Neutrophil (primary cell): ENCODE measurements at regions not wholly inside any gene's neighbourhood (a gene's known extent, or its start where the extent isn't known, plus 50 kb on each side); places are given as distances from the start of the nearest gene placed in this dataset.
"Not testable (repeated sequence)": the region's sequence is repeated elsewhere in the genome, so short reads cannot be mapped to it uniquely, and the experiment has no call there.

Source experiments
- H3K27ac ChIP-seq: fragments of 200-600 bp; sonication (generic); 2 replicates; pipeline ENCODE4 v1.5.1; 2016; ENCODE audit warnings: mild to moderate bottlenecking, moderate library complexity
- H3K27me3 ChIP-seq: fragments of 200-600 bp; sonication (generic); 2 replicates; pipeline ENCODE4 v1.6.0; 2016; ENCODE audit warnings: mild to moderate bottlenecking
- H3K36me3 ChIP-seq: fragments of 200-600 bp; sonication (generic); 2 replicates; pipeline ENCODE4 v1.5.1; 2017
- H3K4me1 ChIP-seq, 2 experiments: fragments of 200-600 bp in 1 of 2; sonication (generic) in 1 of 2; 1 replicate in 1 of 2; 2 replicates in 1 of 2; pipeline versions ENCODE4 v1.5.1 to v1.6.1; 2013 to 2016; ENCODE audit warnings: low read depth in 1 of 2, low read length in 1 of 2, mild to moderate bottlenecking in 1 of 2, moderate library complexity in 1 of 2; ENCODE audit not compliant: control insufficient read depth in 1 of 2, insufficient read depth in 1 of 2
- H3K4me3 ChIP-seq, 2 experiments: fragments of 200-600 bp in 1 of 2; sonication (generic) in 1 of 2; 1 replicate in 1 of 2; 2 replicates in 1 of 2; pipeline ENCODE4 v1.5.1; 2013 to 2016; ENCODE audit warnings: low read depth in 1 of 2, low read length in 1 of 2, mild to moderate bottlenecking in 1 of 2, moderate library complexity in 1 of 2
- H3K9me3 ChIP-seq: fragments of 200-600 bp; sonication (generic); 2 replicates; pipeline ENCODE4 v1.5.1; 2016

DNA sequence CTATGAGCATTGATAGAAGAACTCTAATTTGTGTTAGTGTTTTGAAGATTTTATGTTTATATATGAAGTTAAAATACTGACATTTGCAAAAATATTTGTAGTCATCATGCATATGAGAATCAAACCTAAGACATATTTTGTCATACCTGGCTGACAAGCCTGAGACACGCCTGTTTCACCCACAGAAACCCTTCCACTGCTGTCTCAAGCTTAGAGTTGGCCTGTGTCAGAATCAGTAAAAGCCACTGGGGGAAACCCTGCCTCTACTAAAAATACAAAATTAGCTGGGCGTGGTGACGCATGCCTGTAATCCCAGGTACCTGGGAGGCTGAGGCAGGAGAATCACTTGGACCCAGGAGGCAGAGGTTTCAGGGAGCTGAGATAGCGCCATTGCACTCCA is 218.0 kb upstream of the C1QTNF3 start:
- not testable (repeated sequence) for H3K27me3 ChIP-seq, H3K4me1 ChIP-seq, H3K4me3 ChIP-seq, H3K27ac ChIP-seq, H3K9me3 ChIP-seq, H3K36me3 ChIP-seq

DNA sequence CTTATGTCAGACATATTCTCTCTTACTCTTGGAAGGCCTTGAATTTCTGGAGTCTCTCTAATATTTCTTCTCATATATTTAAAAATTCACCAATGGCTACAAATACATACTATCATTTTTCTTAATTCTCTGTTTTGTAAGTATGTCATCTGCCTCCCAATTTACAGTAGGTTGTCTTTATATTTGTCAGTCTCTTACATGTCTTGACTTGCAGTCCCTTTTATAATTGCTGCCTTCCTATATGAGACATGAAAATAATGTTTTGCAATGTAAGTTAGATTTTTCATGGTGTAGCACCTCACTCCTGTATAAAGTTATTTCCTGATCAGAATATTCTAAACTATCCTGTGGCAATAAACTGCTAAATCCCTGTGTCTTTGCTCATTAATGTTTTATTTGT is 223.1 kb upstream of the C1QTNF3 start:
- H3K36me3 ChIP-seq, H3K4me3 ChIP-seq, H3K9me3 ChIP-seq, H3K4me1 ChIP-seq, H3K27ac ChIP-seq, H3K27me3 ChIP-seq: not testable (repeated sequence)

DNA sequence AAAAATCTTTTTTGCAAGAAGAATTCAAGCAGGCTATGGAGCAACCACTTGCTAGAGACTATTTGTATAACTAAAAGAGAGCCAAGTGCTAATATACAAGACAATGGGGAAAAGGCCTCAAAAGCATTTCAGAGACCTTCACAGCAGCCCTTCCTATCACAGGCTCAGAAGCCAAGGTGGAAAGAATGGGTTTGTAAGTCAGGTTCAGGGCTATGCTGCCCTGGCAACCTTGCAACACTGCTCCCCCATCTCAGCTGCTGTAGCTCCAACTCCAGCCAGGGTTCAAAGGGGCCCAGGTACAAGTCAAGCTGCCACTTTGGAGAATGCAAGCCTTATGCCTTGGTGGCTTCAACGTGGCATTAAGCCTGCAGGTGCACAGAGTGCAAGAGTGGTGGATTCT is 253.7 kb upstream of the C1QTNF3 start:
- H3K4me1 ChIP-seq, H3K27ac ChIP-seq, H3K27me3 ChIP-seq, H3K9me3 ChIP-seq, H3K36me3 ChIP-seq, H3K4me3 ChIP-seq: not testable (repeated sequence)

DNA sequence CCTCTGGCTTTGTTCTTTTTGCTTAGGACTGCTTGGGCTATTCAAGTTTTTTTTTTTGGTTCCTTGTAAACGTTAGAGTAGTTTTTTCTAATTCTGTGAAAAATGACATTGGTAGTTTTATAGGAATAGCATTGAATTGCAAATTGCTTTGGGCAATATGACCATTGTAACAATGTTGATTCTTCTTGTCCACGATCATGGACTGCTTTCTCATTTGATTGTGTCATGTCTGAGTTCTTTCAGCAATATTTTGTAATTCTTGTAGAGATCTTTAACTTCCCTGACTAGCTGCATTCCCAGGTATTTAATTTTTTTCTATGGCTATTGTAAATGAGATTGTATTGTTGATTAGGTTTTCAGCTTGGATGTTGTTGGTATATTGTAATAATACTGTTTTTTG is 286.2 kb upstream of the C1QTNF3 start:
- not testable (repeated sequence) for H3K27me3 ChIP-seq, H3K9me3 ChIP-seq, H3K4me3 ChIP-seq, H3K4me1 ChIP-seq, H3K27ac ChIP-seq, H3K36me3 ChIP-seq

DNA sequence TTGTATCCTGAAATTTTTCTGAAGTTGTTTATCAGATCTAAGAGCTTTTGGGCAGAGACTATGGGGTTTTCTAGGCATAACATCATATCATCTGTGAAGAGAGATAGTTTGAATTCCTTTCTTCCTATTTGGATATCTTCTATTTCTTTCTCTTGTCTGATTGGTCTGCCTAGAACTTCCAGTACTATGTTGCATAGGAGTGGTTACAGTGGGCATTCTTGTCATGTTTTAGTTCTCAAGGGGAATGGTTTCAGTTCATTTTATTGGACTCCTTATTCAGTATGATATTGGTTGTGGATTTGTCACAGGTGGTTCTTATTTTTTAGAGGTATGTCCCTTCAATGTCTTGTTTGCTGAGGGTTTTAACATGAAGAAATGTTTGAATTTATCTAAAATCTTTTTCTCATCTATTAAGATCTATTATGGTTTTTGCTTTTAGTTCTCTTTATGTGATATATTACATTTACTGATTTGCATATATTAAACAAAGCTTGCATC is 286.6 kb upstream of the C1QTNF3 start:
- not testable (repeated sequence) for H3K27ac ChIP-seq, H3K4me1 ChIP-seq, H3K27me3 ChIP-seq, H3K9me3 ChIP-seq, H3K36me3 ChIP-seq, H3K4me3 ChIP-seq

DNA sequence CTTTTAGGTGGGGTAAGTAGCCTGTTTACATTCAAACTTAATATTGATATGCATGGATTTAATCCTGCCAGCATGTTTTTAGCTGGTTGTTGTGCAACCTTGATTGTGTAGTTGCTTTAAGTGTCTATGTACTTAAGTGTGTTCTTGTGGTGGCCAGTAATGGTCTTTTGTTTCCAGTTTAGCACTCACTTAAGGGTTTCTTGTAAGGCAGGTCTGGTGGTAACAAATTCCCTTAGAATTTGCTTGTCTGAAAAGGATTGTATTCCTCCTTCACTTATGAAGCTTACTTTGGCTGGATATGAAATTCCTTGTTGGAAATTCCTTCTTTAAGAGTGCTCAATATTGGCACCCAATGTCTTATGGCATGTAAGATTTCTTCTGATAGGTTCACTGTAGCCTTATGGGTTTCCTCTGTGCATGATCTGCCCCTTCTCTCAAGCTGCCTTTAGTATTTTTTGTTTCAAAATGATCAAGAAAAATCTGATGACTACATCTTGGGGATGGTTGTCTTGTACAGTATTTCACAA is 289.0 kb upstream of the C1QTNF3 start:
- H3K4me3 ChIP-seq, H3K36me3 ChIP-seq, H3K9me3 ChIP-seq: not testable (repeated sequence)

DNA sequence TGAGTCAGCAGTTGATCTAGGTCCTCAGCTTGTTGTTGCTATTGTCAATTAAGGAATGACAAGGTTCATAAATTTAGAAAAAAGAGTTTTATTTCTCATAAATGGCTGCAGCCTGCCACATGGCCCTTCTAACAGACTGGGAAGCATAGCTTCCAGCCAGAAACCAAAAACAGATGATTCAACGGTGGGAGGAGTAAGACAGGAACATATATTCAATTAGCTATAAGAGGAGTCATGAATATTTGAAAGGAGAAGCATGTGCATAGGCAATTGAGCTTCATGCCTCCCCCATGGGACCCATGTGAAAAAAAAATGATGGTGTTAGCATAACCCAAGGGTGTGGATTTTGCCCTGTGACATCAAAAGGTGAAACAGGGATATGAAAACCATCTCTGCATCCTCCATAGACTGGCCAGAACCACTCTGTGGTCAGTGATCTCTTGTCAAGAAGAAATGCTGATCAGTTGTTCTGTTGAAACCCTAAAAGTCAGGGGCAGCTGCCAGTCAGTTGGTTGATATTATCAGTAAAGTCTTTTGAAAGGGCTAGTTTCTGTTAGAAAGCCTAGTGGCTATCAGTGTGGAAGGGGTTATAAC is 296.5 kb upstream of the C1QTNF3 start:
- not testable (repeated sequence) for H3K4me1 ChIP-seq, H3K27ac ChIP-seq, H3K9me3 ChIP-seq, H3K27me3 ChIP-seq, H3K4me3 ChIP-seq, H3K36me3 ChIP-seq

More for the DNA sequence above, 289.0 kb upstream of the C1QTNF3 start:
- H3K4me1 ChIP-seq, H3K27ac ChIP-seq, H3K27me3 ChIP-seq: not testable (repeated sequence)

DNA sequence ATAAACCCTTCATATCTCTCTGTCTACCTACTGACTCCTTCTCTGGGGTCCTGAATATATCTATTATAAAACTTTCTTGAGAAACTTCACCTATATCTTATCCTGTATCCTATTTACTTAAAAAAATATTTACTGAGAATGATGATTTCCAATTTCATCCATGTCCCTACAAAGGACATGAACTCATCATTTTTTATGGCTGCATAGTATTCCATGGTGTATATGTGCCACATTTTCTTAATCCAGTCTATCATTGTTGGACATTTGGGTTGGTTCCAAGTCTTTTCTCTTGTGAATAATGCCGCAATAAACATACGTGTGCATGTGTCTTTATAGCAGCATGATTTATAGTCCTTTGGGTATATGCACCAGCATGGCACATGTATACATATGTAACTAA is 301.7 kb upstream of the RAI14 start:
- H3K27me3 ChIP-seq, H3K27ac ChIP-seq, H3K4me3 ChIP-seq, H3K9me3 ChIP-seq, H3K36me3 ChIP-seq, H3K4me1 ChIP-seq: not testable (repeated sequence)

DNA sequence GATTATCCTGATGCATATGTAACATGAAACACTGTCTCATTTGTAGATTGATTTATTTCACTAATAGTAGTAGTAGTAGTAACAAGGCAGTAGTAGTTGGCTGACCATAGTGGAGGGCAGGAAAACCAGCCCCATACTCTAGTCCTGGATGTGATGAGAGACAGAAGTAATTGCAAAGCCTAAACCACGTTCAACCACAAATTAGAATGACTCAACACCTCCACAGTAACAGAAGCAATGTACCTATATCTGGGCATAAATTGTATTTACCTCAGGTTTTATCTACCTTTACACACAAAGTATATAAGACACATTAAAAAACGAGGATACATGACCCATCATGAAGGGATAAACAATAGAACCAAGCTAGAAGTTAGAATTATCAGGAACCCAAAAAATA is 284.7 kb upstream of the RAI14 start:
- not testable (repeated sequence) for H3K36me3 ChIP-seq, H3K4me3 ChIP-seq, H3K9me3 ChIP-seq, H3K27ac ChIP-seq, H3K27me3 ChIP-seq, H3K4me1 ChIP-seq

DNA sequence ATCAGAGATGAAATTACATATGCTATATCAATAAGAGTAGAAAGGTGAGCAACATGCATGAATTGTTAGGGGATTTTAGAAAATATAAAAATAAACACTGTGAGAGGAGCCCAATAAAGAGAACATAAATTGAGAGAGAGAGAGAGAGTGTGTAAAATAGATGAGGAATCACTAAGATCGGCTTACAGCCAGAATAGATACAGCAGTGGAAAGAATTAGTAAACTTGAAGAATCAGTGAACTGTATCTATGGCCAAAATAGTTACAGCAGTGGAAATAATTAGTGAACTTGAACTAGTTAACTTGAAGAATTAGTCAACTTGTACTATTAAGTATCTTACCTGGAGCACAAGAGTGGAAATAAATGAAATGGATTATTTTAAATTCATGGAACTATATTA is 284.3 kb upstream of the RAI14 start:
- not testable (repeated sequence) for H3K27me3 ChIP-seq, H3K4me1 ChIP-seq, H3K27ac ChIP-seq, H3K36me3 ChIP-seq, H3K4me3 ChIP-seq, H3K9me3 ChIP-seq

DNA sequence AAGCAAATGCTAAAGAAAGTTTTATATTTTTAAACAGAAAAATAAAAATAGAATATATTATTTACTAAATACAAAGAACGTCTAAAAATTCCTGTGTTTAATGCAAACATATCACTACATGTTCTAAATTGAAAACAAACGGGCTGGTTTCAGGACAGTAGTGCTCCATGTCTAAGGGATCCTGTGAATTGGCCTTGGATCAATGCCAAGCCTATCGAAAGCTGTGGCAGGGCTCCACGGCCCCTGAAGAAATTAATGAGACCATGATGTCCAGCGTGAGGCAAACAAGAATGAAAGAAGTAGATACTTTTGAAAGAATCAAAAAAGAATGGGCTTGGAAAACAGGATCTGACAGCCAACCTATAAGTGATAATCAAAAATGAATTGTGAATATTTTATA is 283.4 kb upstream of the RAI14 start:
- not testable (repeated sequence) for H3K4me1 ChIP-seq, H3K36me3 ChIP-seq, H3K27me3 ChIP-seq, H3K9me3 ChIP-seq, H3K27ac ChIP-seq, H3K4me3 ChIP-seq

DNA sequence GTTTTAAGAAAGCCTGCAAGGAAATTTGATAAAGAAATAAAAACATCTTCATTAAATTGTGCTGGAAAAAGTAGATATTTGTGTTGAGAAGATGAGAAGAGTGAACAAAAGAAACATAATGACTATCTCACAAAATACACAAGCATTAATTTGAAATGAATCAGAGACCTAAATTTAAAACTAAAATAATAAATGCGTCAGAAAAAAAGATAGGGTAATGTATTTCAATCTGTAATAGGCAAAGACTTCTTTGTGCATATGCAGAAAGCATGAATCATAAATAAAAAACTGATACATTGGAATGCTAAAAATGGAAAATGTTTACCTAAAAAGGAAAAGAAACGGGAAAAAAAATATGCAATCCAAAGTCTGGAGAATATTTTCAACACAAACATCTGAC is 278.5 kb upstream of the RAI14 start:
- not testable (repeated sequence) for H3K27me3 ChIP-seq, H3K4me1 ChIP-seq, H3K36me3 ChIP-seq, H3K4me3 ChIP-seq, H3K9me3 ChIP-seq, H3K27ac ChIP-seq

DNA sequence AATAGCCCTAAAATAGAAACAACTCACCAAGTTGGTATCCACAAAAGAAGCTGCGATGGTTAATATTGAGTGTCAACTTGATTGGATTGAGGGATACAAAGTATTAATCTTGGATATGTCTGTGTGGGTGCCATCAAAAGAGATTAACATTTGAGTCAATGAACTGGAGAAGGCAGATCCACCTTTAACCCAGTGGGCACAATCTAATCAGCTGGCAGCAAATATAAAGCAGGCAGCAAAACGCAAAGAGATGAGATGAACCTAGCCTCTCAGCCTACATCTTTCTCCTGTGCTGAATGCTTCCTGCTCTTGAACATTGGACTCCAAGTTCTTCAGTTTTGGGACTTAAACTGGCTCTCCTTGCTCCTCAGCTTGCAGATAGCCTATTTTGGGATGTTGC is 277.6 kb upstream of the RAI14 start:
- not testable (repeated sequence) for H3K4me3 ChIP-seq, H3K36me3 ChIP-seq

DNA sequence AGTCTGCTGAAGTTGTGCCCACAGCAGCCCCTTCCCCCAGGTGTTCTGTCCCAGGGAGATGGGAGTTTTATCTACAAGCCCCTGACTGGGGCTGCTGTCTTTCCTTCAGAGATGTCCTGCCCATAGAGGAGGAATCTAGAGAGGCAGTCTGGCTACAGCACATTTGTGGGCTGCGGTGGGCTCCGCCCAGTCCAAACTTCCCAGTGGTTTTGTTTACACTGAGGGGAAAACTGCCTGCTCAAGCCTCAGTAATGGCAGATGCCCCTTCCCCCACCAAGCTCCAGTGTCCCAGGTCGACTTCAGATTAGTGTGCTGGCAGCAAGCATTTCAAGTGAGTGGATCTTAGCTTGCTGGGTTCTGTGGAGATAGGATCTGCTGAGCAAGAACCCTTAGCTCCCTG is 267.4 kb upstream of the RAI14 start:
- H3K27me3 ChIP-seq, H3K4me3 ChIP-seq, H3K36me3 ChIP-seq, H3K27ac ChIP-seq, H3K9me3 ChIP-seq, H3K4me1 ChIP-seq: not testable (repeated sequence)

More for the DNA sequence above, 277.6 kb upstream of the RAI14 start:
- not testable (repeated sequence) for H3K9me3 ChIP-seq, H3K27me3 ChIP-seq, H3K4me1 ChIP-seq, H3K27ac ChIP-seq
